K562 (cell line): ENCODE measurements at regions not wholly inside any gene's neighbourhood (a gene's known extent, or its start where the extent isn't known, plus 50 kb on each side); places are given as distances from the start of the nearest gene placed in this dataset.

Experiments
- ATAC-seq: fragments of 200-7000 bp; cut with Tn5 transposase; 3 replicates; pipeline ENCODE4 v1.9.1; 2020; ENCODE audit warnings: moderate library complexity
- BruUV-seq: library from RNA; stranded (reverse); fragments of 400-500 nt; replicated peaks from 2 replicates; lab custom pipeline; 2021; lab: Mats Ljungman, UMichigan
- CTCF ChIA-PET: fragments of 300-600 bp; formaldehyde crosslinking; extraction: SDS; loops from one replicate; lab custom pipeline; 2021; ENCODE audit warnings: low intra/inter-chr PET ratio; lab: Yijun Ruan, JAX
- POLR2A ChIA-PET: fragments of 300-600, 350-650 bp; sonication (Branson Sonifier 250); formaldehyde crosslinking; extraction: SDS; loops from one replicate; lab custom pipeline; 2021; ENCODE audit warnings: antibody characterized with exemption, inconsistent platforms; lab: Yijun Ruan, JAX
- DNase-seq, 4 experiments: peaks; one replicate each; pipeline versions ENCODE4 v3.0.0 to v3.0.0-alpha.2; 2011 to 2018; ENCODE audit warnings: low spot score in 3 of 4, mixed read lengths in 3 of 4; ENCODE audit errors: extremely low read depth in 1 of 4
- FAIRE-seq: peaks from 2 replicates; lab custom pipeline; 2011; peaks lifted over from hg19 to GRCh38; lab: Jason Lieb, UNC
- H2AFZ ChIP-seq: 2 replicates; pipeline ENCODE4 v1.6.0; 2011; ENCODE audit warnings: low read depth, low read length, control low read depth, inconsistent platforms
- H3K27ac ChIP-seq: fragments of 200-600 bp; 3 replicates; pipeline ENCODE4 v1.8.0; 2011; ENCODE audit warnings: low read depth, mild to moderate bottlenecking, control low read depth, inconsistent platforms, low read length, moderate library complexity, mixed read lengths; ENCODE audit errors: extremely low read depth
- H3K27me3 ChIP-seq, 2 experiments: fragments of 300-600 bp in 1 of 2; 2 replicates in 1 of 2; 3 replicates in 1 of 2; pipeline versions ENCODE4 v1.6.0 to v1.8.0; 2011; ENCODE audit warnings: inconsistent platforms in 2 of 2, low read length in 2 of 2, mild to moderate bottlenecking in 1 of 2, mixed read lengths in 1 of 2, moderate library complexity in 1 of 2; ENCODE audit not compliant: control insufficient read depth in 2 of 2, insufficient read depth in 2 of 2
- H3K36me3 ChIP-seq: fragments of 300-600 bp; 3 replicates; pipeline ENCODE4 v1.8.0; 2011; ENCODE audit warnings: mild to moderate bottlenecking, low read length, inconsistent platforms; ENCODE audit not compliant: control insufficient read depth, insufficient read depth
- H3K4me1 ChIP-seq, 2 experiments: fragments of 200-600 bp in 1 of 2; replicated peaks in 1 of 2; 2 replicates in 1 of 2; 3 replicates in 1 of 2; pipeline versions ENCODE4 v1.5.1 to v1.8.0; 2011; ENCODE audit warnings: inconsistent platforms in 2 of 2, low read length in 2 of 2, mild to moderate bottlenecking in 1 of 2, mixed read lengths in 1 of 2, moderate library complexity in 1 of 2; ENCODE audit not compliant: control insufficient read depth in 2 of 2, insufficient read depth in 2 of 2
- H3K4me2 ChIP-seq: 2 replicates; pipeline ENCODE4 v1.6.1; 2011; ENCODE audit warnings: low read length, control low read depth, inconsistent platforms, mixed read lengths; ENCODE audit not compliant: insufficient read depth
- H3K4me3 ChIP-seq: fragments of 200-600 bp; sonication (generic), shearing (Covaris generic); 2 replicates; pipeline ENCODE4 v1.5.1; 2016; ENCODE audit warnings: control low read depth, inconsistent platforms
- H3K79me2 ChIP-seq: fragments of 200-600 bp; 3 replicates; pipeline ENCODE4 v1.8.0; 2011; ENCODE audit warnings: low read length, inconsistent platforms; ENCODE audit not compliant: control insufficient read depth, insufficient read depth
- H3K9ac ChIP-seq, 2 experiments: 2 replicates each; pipeline versions ENCODE4 v1.6.0 to v1.6.1; 2011; ENCODE audit warnings: low read depth in 2 of 2, low read length in 2 of 2, control low read depth in 1 of 2, inconsistent platforms in 1 of 2, mild to moderate bottlenecking in 1 of 2, mixed read lengths in 1 of 2; ENCODE audit not compliant: insufficient read depth in 1 of 2
- H3K9me1 ChIP-seq: one replicate; pipeline ENCODE4 v1.6.0; 2011; ENCODE audit warnings: inconsistent platforms, mild to moderate bottlenecking, low read length, moderate library complexity; ENCODE audit not compliant: control insufficient read depth, insufficient read depth
- H3K9me3 ChIP-seq: replicated peaks from 2 replicates; pipeline ENCODE4 v1.5.1; 2011; ENCODE audit warnings: low read depth, low read length, inconsistent platforms; ENCODE audit not compliant: control insufficient read depth, insufficient read depth
- H4K20me1 ChIP-seq: replicated peaks from 2 replicates; pipeline ENCODE4 v1.6.1; 2011; ENCODE audit warnings: low read length, inconsistent platforms, mixed read lengths; ENCODE audit not compliant: control insufficient read depth, insufficient read depth
- BCL6 ChIP-seq: fragments of 250-450 bp; sonication (Bioruptor Pico); IDR thresholded peaks from 2 replicates; pipeline ENCODE4 v1.4.0; 2020
- CTBP1 ChIP-seq: fragments of 450-650 bp; IDR thresholded peaks from 2 replicates; pipeline ENCODE4 v1.6.1; 2016; ENCODE audit warnings: borderline replicate concordance
- ELF4 ChIP-seq: fragments of 450-650 bp; formaldehyde crosslinking; IDR thresholded peaks from 2 replicates; pipeline ENCODE4 v1.4.0; 2022; ENCODE audit warnings: missing genetic modification characterization
- FIP1L1 ChIP-seq: fragments of 200-400 bp; formaldehyde crosslinking; IDR thresholded peaks from 2 replicates; pipeline ENCODE4 v1.6.1; 2018; ENCODE audit warnings: mild to moderate bottlenecking, low read depth, low read length; ENCODE audit not compliant: poor library complexity, severe bottlenecking
- NONO ChIP-seq, 2 experiments: fragments of 200-400 bp in 1 of 2; fragments of 450-650 bp in 1 of 2; formaldehyde crosslinking in 1 of 2; IDR thresholded peaks; 2 replicates each; pipeline ENCODE4 v1.6.1; 2017; ENCODE audit warnings: low read depth in 2 of 2, mild to moderate bottlenecking in 2 of 2, moderate library complexity in 2 of 2, low read length in 1 of 2
- PRPF4 ChIP-seq: fragments of 200-400 bp; formaldehyde crosslinking; IDR thresholded peaks from one replicate; pipeline ENCODE4 v1.6.1; 2017; ENCODE audit warnings: low read length, low read depth, mild to moderate bottlenecking; ENCODE audit not compliant: insufficient read depth, poor library complexity, severe bottlenecking
- SREBF2 ChIP-seq: sonication (generic); formaldehyde crosslinking; IDR thresholded peaks from 2 replicates; pipeline ENCODE4 v1.4.0; 2020; ENCODE audit warnings: mild to moderate bottlenecking, missing genetic modification reagents
- ZNF146 ChIP-seq: IDR thresholded peaks from one replicate; pipeline ENCODE4 v1.6.1; 2018; ENCODE audit warnings: missing compliant biosample characterization; ENCODE audit not compliant: unreplicated experiment
- ZNF282 ChIP-seq: sonication (generic); formaldehyde crosslinking; IDR thresholded peaks from 2 replicates; pipeline ENCODE4 v1.8.1; 2023; ENCODE audit warnings: missing genetic modification reagents
- WGBS: fragments of 100-300 bp; shearing (Covaris generic); methylation state at CpG from one replicate; pipeline ENCODE4 v1.1.6; 2016; ENCODE audit warnings: low coverage, mixed read lengths; ENCODE audit not compliant: insufficient coverage; ENCODE audit errors: missing lambda C conversion rate; 5-methylcytosine and 5-hydroxymethylcytosine counted together
- in situ Hi-C: fragments of 300-500 bp; cut with MboI; formaldehyde crosslinking; loops from 4 replicates; pipeline ENCODE4 v1.15.0; 2018; ENCODE audit warnings: inconsistent platforms, mixed read lengths
- intact Hi-C: fragments of 100-400 bp; cut with micrococcal nuclease; formaldehyde crosslinking; loops from 2 replicates; pipeline ENCODE4 v1.14.2; 2022
- TF ChIP-seq, protein P1 (sequence below): sonication (generic); formaldehyde crosslinking; IDR thresholded peaks from 2 replicates; pipeline ENCODE4 v1.8.1; 2022; ENCODE audit warnings: missing genetic modification reagents
- TF ChIP-seq, protein P2 (sequence below): fragments of 450-650 bp; IDR thresholded peaks from 2 replicates; pipeline ENCODE4 v1.6.1; 2016; ENCODE audit warnings: antibody characterized with exemption
- TF ChIP-seq, protein P3 (sequence below): sonication (generic); formaldehyde crosslinking; IDR thresholded peaks from 2 replicates; pipeline ENCODE4 v1.9.0; 2022; ENCODE audit warnings: mild to moderate bottlenecking, missing genetic modification reagents

GRCh38 chr10:53699231-53699630 is 926.6 kb upstream of the MBL2 start:
- Histone ChIP-seq H3K27me3 (no peaks in the 10 kb centered on the region), H3K79me2 (no peaks in the 10 kb centered on the region), H3K27ac (no peak overlapping the region), H3K4me2 (no peak overlapping the region), H3K4me3 (no peak overlapping the region), H3K9ac (no peak overlapping the region), H2AFZ (no peak overlapping the region), H3K9me1 (no peaks in the 10 kb centered on the region), H3K9me3 (no peaks in the 10 kb centered on the region; the same call in 1 of the 2 replicates), H4K20me1 (no peaks in the 10 kb centered on the region), H3K4me1 (no peaks in the 10 kb centered on the region), H3K36me3 (no peaks in the 10 kb centered on the region)
- no peak for TF ChIP-seq FIP1L1
- TF ChIP-seq, protein P1, sequence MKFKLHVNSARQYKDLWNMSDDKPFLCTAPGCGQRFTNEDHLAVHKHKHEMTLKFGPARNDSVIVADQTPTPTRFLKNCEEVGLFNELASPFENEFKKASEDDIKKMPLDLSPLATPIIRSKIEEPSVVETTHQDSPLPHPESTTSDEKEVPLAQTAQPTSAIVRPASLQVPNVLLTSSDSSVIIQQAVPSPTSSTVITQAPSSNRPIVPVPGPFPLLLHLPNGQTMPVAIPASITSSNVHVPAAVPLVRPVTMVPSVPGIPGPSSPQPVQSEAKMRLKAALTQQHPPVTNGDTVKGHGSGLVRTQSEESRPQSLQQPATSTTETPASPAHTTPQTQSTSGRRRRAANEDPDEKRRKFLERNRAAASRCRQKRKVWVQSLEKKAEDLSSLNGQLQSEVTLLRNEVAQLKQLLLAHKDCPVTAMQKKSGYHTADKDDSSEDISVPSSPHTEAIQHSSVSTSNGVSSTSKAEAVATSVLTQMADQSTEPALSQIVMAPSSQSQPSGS (CRISPR knock-in tag): no peak
- no peak for TF ChIP-seq PRPF4
- no peak for TF ChIP-seq NONO (IDR thresholded peaks at IDR 0.05; ENCODE audit: low read depth in 2 of 2, low read length in 1 of 2)
- TF ChIP-seq BCL6 (CRISPR knock-in tag): no peak
- no peak for TF ChIP-seq ZNF146 (CRISPR knock-in tag)
- no peak for TF ChIP-seq CTBP1
- no peak for TF ChIP-seq SREBF2 (CRISPR knock-in tag)
- TF ChIP-seq, protein P2, sequence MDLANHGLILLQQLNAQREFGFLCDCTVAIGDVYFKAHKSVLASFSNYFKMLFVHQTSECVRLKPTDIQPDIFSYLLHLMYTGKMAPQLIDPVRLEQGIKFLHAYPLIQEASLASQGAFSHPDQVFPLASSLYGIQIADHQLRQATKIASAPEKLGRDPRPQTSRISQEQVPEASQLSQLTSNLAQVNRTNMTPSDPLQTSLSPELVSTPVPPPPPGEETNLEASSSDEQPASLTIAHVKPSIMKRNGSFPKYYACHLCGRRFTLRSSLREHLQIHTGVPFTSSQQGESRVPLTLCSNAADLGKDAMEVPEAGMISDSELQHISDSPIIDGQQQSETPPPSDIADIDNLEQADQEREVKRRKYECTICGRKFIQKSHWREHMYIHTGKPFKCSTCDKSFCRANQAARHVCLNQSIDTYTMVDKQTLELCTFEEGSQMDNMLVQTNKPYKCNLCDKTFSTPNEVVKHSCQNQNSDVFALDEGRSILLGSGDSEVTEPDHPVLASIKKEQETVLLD: no peak
- TF ChIP-seq, protein P3, sequence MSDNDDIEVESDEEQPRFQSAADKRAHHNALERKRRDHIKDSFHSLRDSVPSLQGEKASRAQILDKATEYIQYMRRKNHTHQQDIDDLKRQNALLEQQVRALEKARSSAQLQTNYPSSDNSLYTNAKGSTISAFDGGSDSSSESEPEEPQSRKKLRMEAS: no peak
- no peak for TF ChIP-seq ELF4
- TF ChIP-seq ZNF282 (CRISPR knock-in tag): no peak
- ATAC-seq (no peak), FAIRE-seq (no peak), DNase-seq (no peak)
- WGBS: under 1% methylated on average over 5 of the region's 5 CpGs
- POLR2A ChIA-PET: no interaction called here
- intact Hi-C loops: no loop called here
- CTCF ChIA-PET: no interaction called here
- in situ Hi-C loops: no loop called here
- no TSS peak for BruUV-seq
